ENCODE measurements at regions not wholly inside any gene's neighbourhood (a gene's known extent, or its start where the extent isn't known, plus 50 kb on each side); places are given as distances from the start of the nearest gene placed in this dataset.

DNA sequence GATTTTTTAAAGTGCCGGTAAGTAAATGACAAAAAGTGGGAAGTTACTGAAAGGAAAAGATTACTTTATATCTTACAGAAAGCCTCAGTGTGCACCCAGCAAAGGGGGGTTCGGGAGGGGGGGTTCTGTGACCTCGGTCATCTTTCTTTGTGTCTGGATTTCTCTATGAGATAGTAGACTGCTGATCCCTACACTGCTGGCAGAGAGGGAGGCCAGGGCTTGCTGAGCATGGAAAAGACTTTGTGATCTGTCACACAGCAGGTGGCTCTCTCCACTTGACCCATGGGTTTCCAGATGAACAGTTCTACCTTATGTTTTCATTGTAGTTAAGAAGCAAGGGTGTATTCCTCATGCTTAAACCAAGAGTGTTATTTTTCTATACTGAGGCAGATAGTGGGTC is 475.6 kb downstream of the PCDH10 start:
- no peak for TF ChIP-seq POLR2A (IDR thresholded peaks at IDR 0.05)
- TF ChIP-seq, protein P1, sequence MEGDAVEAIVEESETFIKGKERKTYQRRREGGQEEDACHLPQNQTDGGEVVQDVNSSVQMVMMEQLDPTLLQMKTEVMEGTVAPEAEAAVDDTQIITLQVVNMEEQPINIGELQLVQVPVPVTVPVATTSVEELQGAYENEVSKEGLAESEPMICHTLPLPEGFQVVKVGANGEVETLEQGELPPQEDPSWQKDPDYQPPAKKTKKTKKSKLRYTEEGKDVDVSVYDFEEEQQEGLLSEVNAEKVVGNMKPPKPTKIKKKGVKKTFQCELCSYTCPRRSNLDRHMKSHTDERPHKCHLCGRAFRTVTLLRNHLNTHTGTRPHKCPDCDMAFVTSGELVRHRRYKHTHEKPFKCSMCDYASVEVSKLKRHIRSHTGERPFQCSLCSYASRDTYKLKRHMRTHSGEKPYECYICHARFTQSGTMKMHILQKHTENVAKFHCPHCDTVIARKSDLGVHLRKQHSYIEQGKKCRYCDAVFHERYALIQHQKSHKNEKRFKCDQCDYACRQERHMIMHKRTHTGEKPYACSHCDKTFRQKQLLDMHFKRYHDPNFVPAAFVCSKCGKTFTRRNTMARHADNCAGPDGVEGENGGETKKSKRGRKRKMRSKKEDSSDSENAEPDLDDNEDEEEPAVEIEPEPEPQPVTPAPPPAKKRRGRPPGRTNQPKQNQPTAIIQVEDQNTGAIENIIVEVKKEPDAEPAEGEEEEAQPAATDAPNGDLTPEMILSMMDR (IDR thresholded peaks at IDR 0.05 in 4 of 5, conservative IDR thresholded peaks at IDR 0.05 in 1 of 5), result no peak

GRCh38 chr4:133623847-133624246 is 474.8 kb downstream of the PCDH10 start:
- in situ Hi-C loops (cut with MboI; ENCODE audit: low sequenced_read_pairs in 4 of 4), result no loop called here
- no peaks in the 10 kb centered on the region for H3K36me3 ChIP-seq
- no peaks in the 10 kb centered on the region for H3K27me3 ChIP-seq
- H3K4me1 ChIP-seq, result no peaks in the 10 kb centered on the region
- no peak overlapping the region for H3K4me3 ChIP-seq
- H3K27ac ChIP-seq, result no peak overlapping the region
- intact Hi-C loops (cut with DNase I; ENCODE audit: low total_unique reads), result no loop called here
- TF ChIP-seq, protein P1 (IDR thresholded peaks at IDR 0.05 in 4 of 5, conservative IDR thresholded peaks at IDR 0.05 in 1 of 5), result no peak
- no peak for TF ChIP-seq POLR2A (IDR thresholded peaks at IDR 0.05)
- DNase-seq, result no peak
- H3K9me3 ChIP-seq, result no peaks in the 10 kb centered on the region
- ATAC-seq, result no peak

More for the DNA sequence above, 475.6 kb downstream of the PCDH10 start:
- Histone ChIP-seq H3K27me3 (no peaks in the 10 kb centered on the region), H3K9me3 (no peaks in the 10 kb centered on the region), H3K4me1 (no peaks in the 10 kb centered on the region), H3K4me3 (no peak overlapping the region), H3K36me3 (no peaks in the 10 kb centered on the region), H3K27ac (no peak overlapping the region)
- ATAC-seq (no peak), DNase-seq (no peak)
- intact Hi-C loops (cut with DNase I; ENCODE audit: low total_unique reads) (no loop called here), in situ Hi-C loops (cut with MboI; ENCODE audit: low sequenced_read_pairs in 4 of 4) (no loop called here)

DNA sequence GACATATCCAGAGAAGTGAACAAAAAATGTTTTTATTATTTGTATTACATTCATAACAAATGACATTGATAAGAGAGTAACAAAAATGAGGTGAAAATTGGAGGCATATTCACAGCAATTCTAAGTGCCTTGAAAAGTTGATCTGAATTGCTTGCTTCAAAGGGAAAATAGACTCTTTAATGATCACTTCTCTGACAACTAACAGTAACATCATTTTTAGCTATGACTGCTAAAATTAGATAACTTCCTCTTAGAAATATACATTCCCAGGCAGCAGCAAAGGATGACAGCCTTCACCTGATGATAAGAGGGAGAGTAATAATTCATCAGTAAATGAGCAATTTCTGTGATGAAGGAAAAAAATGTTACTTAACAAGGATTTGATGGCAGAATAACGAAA is 472.5 kb downstream of the PCDH10 start:
- H3K9me3 ChIP-seq, result no peaks in the 10 kb centered on the region
- no peak overlapping the region for H3K4me3 ChIP-seq
- H3K27me3 ChIP-seq, result no peaks in the 10 kb centered on the region
- no peaks in the 10 kb centered on the region for H3K36me3 ChIP-seq
- no peak for DNase-seq
- H3K27ac ChIP-seq, result no peak overlapping the region
- no peak for ATAC-seq
- H3K4me1 ChIP-seq, result no peaks in the 10 kb centered on the region
- no peak for TF ChIP-seq POLR2A (IDR thresholded peaks at IDR 0.05)
- TF ChIP-seq, protein P1 (IDR thresholded peaks at IDR 0.05 in 4 of 5, conservative IDR thresholded peaks at IDR 0.05 in 1 of 5), result no peak
- intact Hi-C loops (cut with DNase I; ENCODE audit: low total_unique reads), result no loop called here
- in situ Hi-C loops (cut with MboI; ENCODE audit: low sequenced_read_pairs in 4 of 4), result no loop called here

GRCh38 chr4:133620555-133620954 is 471.5 kb downstream of the PCDH10 start:
- no peak for ATAC-seq
- no peak overlapping the region for H3K27ac ChIP-seq
- no peaks in the 10 kb centered on the region for H3K36me3 ChIP-seq
- H3K27me3 ChIP-seq, result no peaks in the 10 kb centered on the region
- no peak overlapping the region for H3K4me3 ChIP-seq
- H3K9me3 ChIP-seq, result no peaks in the 10 kb centered on the region
- TF ChIP-seq, protein P1 (IDR thresholded peaks at IDR 0.05 in 4 of 5, conservative IDR thresholded peaks at IDR 0.05 in 1 of 5), result no peak
- no peaks in the 10 kb centered on the region for H3K4me1 ChIP-seq
- in situ Hi-C loops (cut with MboI; ENCODE audit: low sequenced_read_pairs in 4 of 4) (no loop called here), intact Hi-C loops (cut with DNase I; ENCODE audit: low total_unique reads) (no loop called here)
- no peak for DNase-seq

GRCh38 chr4:133618963-133619362 is 469.9 kb downstream of the PCDH10 start:
- intact Hi-C loops (cut with DNase I; ENCODE audit: low total_unique reads), result no loop called here
- in situ Hi-C loops (cut with MboI; ENCODE audit: low sequenced_read_pairs in 4 of 4), result no loop called here
- H3K4me1 ChIP-seq, result no peaks in the 10 kb centered on the region
- H3K27me3 ChIP-seq, result no peaks in the 10 kb centered on the region
- DNase-seq (no peak), ATAC-seq (no peak)
- no peak overlapping the region for H3K27ac ChIP-seq
- TF ChIP-seq POLR2A (IDR thresholded peaks at IDR 0.05), result no peak
- TF ChIP-seq, protein P1 (IDR thresholded peaks at IDR 0.05 in 4 of 5, conservative IDR thresholded peaks at IDR 0.05 in 1 of 5), result no peak
- H3K9me3 ChIP-seq, result no peaks in the 10 kb centered on the region
- H3K4me3 ChIP-seq, result no peak overlapping the region
- no peaks in the 10 kb centered on the region for H3K36me3 ChIP-seq
